LNCaP clone FGC (cell line): ENCODE measurements at regions not wholly inside any gene's neighbourhood (a gene's known extent, or its start where the extent isn't known, plus 50 kb on each side); places are given as distances from the start of the nearest gene placed in this dataset.
"Not testable (repeated sequence)": the region's sequence is repeated elsewhere in the genome, so short reads cannot be mapped to it uniquely, and the experiment has no call there.

Experiments
- DNase-seq: peaks from one replicate; pipeline ENCODE4 v3.0.0-alpha.2; 2011; ENCODE audit warnings: low read depth
- H3K4me3 ChIP-seq: 2 replicates; pipeline ENCODE4 v1.5.1; 2011; ENCODE audit warnings: mild to moderate bottlenecking, low read depth, low read length, control low read depth
- CTCF ChIP-seq: IDR thresholded peaks from 2 replicates; pipeline ENCODE4 v1.5.1; 2012; ENCODE audit warnings: mild to moderate bottlenecking; ENCODE audit not compliant: control insufficient read depth, insufficient read depth; ENCODE audit errors: extremely low read depth

- TF ChIP-seq CTCF, result no peak
- no peak overlapping the region for H3K4me3 ChIP-seq
- DNase-seq, result no peak
Measured at GRCh38 chr3:174477491-174477890, 381.6 kb upstream of the NAALADL2 start.

GRCh38 chr3:174480767-174481166 is 378.4 kb upstream of the NAALADL2 start:
- H3K4me3 ChIP-seq, result no peak overlapping the region
- TF ChIP-seq CTCF, result no peak
- DNase-seq, result no peak

- DNase-seq, result no peak
- no peak for TF ChIP-seq CTCF
Measured at GRCh38 chr3:174482541-174482940, 376.6 kb upstream of the NAALADL2 start.

GRCh38 chr3:174483254-174483653 is 375.9 kb upstream of the NAALADL2 start:
- no peak overlapping the region for H3K4me3 ChIP-seq
- no peak for TF ChIP-seq CTCF
- no peak for DNase-seq

More at GRCh38 chr3:174482541-174482940, 376.6 kb upstream of the NAALADL2 start:
- no peak overlapping the region for H3K4me3 ChIP-seq

- DNase-seq, H3K4me3 ChIP-seq: not testable (repeated sequence)
Measured at GRCh38 chr3:174483856-174484255, 375.3 kb upstream of the NAALADL2 start.

GRCh38 chr3:174488527-174488926 is 370.6 kb upstream of the NAALADL2 start:
- no peak for DNase-seq
- no peak for TF ChIP-seq CTCF
- H3K4me3 ChIP-seq, result no peak overlapping the region

GRCh38 chr3:174495311-174495710 is 363.8 kb upstream of the NAALADL2 start:
- no peak for TF ChIP-seq CTCF
- DNase-seq, result no peak
- H3K4me3 ChIP-seq, result no peak overlapping the region
